ENCODE measurements at regions not wholly inside any gene's neighbourhood (a gene's known extent, or its start where the extent isn't known, plus 50 kb on each side); places are given as distances from the start of the nearest gene placed in this dataset.
"Not testable (repeated sequence)": the region's sequence is repeated elsewhere in the genome, so short reads cannot be mapped to it uniquely, and the experiment has no call there.

GRCh38 chr10:14425034-14425433, 94.3 kb upstream of the FRMD4A start:
- DNase-seq (ENCODE audit: low read depth), result no peak

DNA sequence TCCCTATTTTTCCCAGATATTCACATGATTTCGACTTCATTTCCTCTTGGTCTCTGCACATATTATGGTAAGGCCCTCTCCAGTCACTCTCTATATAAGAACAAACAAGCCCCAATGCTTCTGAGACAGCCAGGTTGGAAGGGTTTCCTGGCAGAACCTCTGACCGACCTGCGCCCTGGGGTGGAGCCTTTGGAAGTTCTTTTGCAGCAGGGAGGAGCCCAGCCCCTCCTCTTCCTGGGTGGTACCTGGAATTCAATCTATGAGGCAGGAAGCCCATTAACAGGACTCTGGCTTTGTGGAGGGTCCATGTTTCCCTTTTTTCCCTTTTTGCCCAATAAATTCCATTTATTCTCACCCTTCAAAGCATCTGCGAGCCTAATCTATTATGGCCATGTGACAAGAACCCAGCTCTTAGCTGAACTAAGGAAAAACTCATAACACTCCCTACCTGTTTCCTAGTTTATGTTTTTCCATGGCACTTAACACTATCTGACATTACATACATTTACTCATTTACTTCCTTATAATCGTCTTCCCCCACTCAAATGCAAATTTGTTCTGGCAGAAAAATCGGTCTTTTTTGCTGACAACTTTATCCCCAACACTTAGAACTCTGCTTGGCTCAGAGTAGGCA, 92.5 kb upstream of the FRMD4A start:
- no peak for DNase-seq (ENCODE audit: low read depth)

DNA sequence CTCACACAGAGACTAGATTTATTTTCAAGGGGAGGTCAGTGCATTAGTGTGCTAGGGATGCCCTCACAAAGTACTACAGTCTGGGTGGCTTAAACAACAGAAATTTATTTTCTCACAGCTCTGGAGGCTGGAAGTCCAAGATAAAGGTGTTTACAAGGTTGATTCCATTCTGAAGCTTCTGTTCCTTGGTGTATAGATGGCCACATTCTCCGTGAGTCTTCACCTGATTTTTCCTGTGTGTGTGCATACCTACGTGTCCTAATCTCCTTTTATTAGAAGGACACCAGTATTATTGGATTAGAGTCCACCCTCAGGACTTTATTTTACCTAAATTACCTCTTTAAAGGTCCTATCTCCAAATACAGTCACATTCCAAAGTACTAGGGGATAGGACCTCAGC, 91.7 kb upstream of the FRMD4A start:
- DNase-seq (ENCODE audit: low read depth), result no peak

DNA sequence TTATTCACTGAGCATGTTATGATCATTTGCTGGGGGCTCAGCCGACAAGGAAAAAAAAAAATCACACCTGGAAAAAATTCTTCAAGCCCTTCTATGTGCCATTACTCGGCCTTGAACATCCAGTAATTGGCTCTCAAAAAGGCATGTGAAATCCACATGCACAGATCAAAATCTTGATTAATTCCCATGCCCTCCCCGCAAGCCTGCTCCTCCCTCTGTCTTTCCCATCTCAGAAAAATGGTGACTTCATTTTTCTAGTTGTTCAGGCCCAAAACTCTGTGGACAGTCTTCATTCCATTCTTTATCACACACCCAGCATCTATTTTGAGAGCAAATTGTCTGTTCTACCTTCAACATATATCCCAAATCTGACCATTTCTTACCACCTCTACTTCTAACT, 91.2 kb upstream of the FRMD4A start:
- DNase-seq (ENCODE audit: low read depth), result no peak

- DNase-seq (ENCODE audit: low read depth), result not testable (repeated sequence)
These were observed 86.6 kb upstream of the FRMD4A start for GRCh38 chr10:14417336-14417735.

- DNase-seq (ENCODE audit: low read depth), result no peak
These were observed 85.6 kb upstream of the FRMD4A start for GRCh38 chr10:14416308-14416700.

GRCh38 chr10:14415676-14416307, 85.1 kb upstream of the FRMD4A start:
- no peak for DNase-seq (ENCODE audit: low read depth)

DNA sequence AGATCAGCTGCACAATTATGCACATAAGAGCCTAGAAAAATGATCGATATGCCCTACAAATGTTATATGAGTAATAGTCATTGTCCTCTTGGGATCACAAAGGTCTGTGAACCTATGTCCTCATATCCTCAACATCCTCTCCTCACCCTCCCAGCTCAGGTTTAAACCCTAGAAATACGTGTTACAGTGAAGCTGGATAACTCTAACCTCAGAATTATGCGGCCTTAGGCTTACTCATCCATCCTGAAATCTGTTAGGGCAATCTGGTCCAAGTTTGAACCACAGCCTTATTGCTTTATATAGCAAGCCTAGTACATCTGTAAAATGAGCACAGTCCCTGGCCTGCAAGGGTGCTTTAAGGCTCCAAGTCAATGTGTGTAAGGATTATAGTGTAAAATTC, 84.2 kb upstream of the FRMD4A start:
- no peak for DNase-seq (ENCODE audit: low read depth)

GRCh38 chr10:14413523-14413922, 82.8 kb upstream of the FRMD4A start:
- DNase-seq (ENCODE audit: low read depth), result no peak

GRCh38 chr10:14412624-14413023, 81.9 kb upstream of the FRMD4A start:
- no peak for DNase-seq (ENCODE audit: low read depth)

- no peak for DNase-seq (ENCODE audit: low read depth)
These were observed 79.2 kb upstream of the FRMD4A start for GRCh38 chr10:14409856-14410458.

GRCh38 chr10:14409247-14409646, 78.5 kb upstream of the FRMD4A start:
- no peak for DNase-seq (ENCODE audit: low read depth)

GRCh38 chr10:14408139-14408538, 77.4 kb upstream of the FRMD4A start:
- DNase-seq (ENCODE audit: low read depth), result no peak

DNA sequence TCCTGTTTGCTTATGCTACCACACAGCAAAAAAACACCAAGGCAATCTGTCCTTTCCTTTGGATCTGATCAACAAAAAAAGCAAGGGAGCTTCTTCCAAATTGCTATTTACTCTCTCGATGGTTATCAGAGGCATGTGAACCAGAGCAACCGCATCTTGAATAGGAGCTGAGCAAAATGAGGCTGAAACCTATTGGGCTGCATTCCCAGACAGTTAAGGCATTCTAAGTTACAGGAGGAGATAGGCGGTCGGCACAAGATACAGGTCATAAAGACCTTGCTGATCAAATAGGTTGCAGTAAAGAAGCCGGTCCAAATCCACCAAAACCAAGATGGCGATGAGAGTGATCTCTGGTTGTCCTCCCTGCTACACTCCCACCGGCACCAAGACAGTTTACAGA, 76.8 kb upstream of the FRMD4A start:
- DNase-seq (ENCODE audit: low read depth), result no peak

GRCh38 chr10:14405076-14406065, 74.6 kb upstream of the FRMD4A start:
- no peak for DNase-seq (ENCODE audit: low read depth)

GRCh38 chr10:14403881-14404623, 73.3 kb upstream of the FRMD4A start:
- no peak for DNase-seq (ENCODE audit: low read depth)

DNA sequence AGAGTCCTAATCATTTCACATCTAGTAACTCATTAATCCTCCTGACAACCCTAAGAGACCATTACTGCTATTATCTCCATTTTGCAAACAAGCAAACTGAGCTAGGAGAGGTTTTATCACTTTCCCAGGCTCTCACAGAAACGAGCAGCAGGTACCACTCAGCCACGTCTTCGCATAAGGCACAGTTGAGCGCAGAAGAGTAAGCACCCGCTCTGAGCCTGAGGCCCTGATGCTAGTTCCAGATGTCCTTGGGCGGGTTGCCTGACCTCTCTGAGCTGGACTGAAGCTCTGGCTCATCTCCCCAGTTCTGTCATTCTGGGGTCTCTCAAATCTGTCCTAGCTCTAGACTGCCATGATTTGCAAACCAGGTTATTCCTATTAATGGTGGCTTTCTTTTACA, 72.6 kb upstream of the FRMD4A start:
- no peak for DNase-seq (ENCODE audit: low read depth)

GRCh38 chr10:14399641-14400040, 68.9 kb upstream of the FRMD4A start:
- no peak for DNase-seq (ENCODE audit: low read depth)

DNA sequence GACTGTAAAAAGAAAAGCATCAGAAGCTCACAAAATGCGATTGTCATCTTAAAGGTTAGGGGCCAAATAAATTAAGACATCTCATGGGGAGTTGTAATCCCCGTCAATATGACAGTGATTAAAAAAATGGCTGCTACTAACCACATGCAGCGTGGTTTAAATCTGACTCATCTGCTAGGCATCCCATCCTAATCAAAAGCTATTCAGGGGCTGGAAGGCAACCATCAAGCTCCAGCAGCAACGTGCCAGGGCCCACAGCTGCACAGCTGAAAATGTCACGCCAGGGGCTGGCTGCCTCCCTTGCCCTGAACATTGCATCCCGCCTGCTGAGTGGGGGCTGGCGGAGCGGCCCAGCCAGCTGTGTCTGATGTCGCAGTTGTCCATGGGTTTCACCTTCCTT, 66.3 kb upstream of the FRMD4A start:
- no peak for DNase-seq (ENCODE audit: low read depth)

- no peak for DNase-seq (ENCODE audit: low read depth)
These were observed 65.8 kb upstream of the FRMD4A start for GRCh38 chr10:14396411-14397048.

DNA sequence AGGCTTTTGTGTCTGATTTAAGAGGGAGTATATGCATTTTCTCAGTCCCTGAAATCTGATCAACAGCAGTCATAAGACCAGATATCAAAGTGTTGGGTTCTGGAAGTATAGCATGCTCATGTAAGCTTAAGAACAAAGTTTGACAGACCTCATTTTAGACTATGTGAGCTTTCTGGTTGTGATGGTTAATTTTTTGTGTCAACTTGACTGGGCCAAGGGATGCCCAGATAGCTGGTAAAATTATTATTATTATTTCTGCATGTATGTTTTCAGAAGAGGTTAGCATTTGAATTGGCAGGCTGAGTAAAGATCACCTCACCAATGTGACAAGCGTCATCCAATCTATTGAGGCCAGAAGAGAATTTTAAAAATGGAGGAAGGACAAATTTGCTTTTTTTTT, 63.5 kb upstream of the FRMD4A start:
- DNase-seq (ENCODE audit: low read depth), result no peak

Data from stimulated activated CD8-positive, alpha-beta memory T cell treated with anti-CD3 and anti-CD28 coated beads, Interleukin-4, amount 100 ng/mL, for 24 hours (primary cell).